ENCODE measurements at regions not wholly inside any gene's neighbourhood (a gene's known extent, or its start where the extent isn't known, plus 50 kb on each side); places are given as distances from the start of the nearest gene placed in this dataset.

- no peak for DNase-seq (ENCODE audit: low read depth, low spot score)
- Histone ChIP-seq H3K4me3 (ENCODE audit: control insufficient read depth in 2 of 3, extremely low read depth in 1 of 3, insufficient read depth in 2 of 3, low read depth in 1 of 3, low read length in 3 of 3) (no peak overlapping the region), H3K9me3 (ENCODE audit: control insufficient read depth, low read depth, low read length) (no peaks in the 10 kb centered on the region), H3K9me1 (ENCODE audit: control insufficient read depth, extremely low read depth, insufficient read depth, low read length) (no peaks in the 10 kb centered on the region), H3K27me3 (ENCODE audit: control insufficient read depth, extremely low read depth, insufficient read depth, low read length) (no peaks in the 10 kb centered on the region), H3K79me2 (ENCODE audit: control insufficient read depth, insufficient read depth, low read length) (no peaks in the 10 kb centered on the region), H2AFZ (ENCODE audit: control insufficient read depth, low read length) (no peak overlapping the region), H3K27ac (ENCODE audit: control insufficient read depth, insufficient read depth, low read length) (no peak overlapping the region), H3K36me3 (ENCODE audit: control insufficient read depth in 2 of 2, extremely low read depth in 1 of 2, insufficient read depth in 2 of 2, low read length in 2 of 2) (no peaks in the 10 kb centered on the region), H4K20me1 (ENCODE audit: control insufficient read depth, extremely low read depth, insufficient read depth, low read length) (no peaks in the 10 kb centered on the region), H3K9ac (ENCODE audit: control insufficient read depth, extremely low read depth, insufficient read depth, low read length) (no peak overlapping the region), H3K4me1 (ENCODE audit: control insufficient read depth, extremely low read depth, insufficient read depth, low read length) (no peaks in the 10 kb centered on the region), H3K4me2 (ENCODE audit: control insufficient read depth, extremely low read depth, insufficient read depth, low read depth, low read length) (no peak overlapping the region)
- FAIRE-seq: no peak
- no peak for TF ChIP-seq EZH2 (IDR thresholded peaks at IDR 0.05; ENCODE audit: low read length)
- no peak for TF ChIP-seq CTCF (optimal IDR thresholded peaks at IDR 0.05 in 1 of 3, IDR thresholded peaks at IDR 0.05 in 1 of 3, conservative IDR thresholded peaks at IDR 0.05 in 1 of 3; ENCODE audit: extremely low read depth in 1 of 3, insufficient read depth in 2 of 3, low read length in 3 of 3)
- dilution Hi-C loops (cut with MboI; ENCODE audit: extremely low pct_ligation_motif_present, low sequenced_read_pairs): no loop called here
Observed at GRCh38 chr2:217030081-217030480, 170.2 kb upstream of the TNP1 start.

- H3K79me2 ChIP-seq (ENCODE audit: control insufficient read depth, insufficient read depth, low read length): no peaks in the 10 kb centered on the region
- no peak for DNase-seq (ENCODE audit: low read depth, low spot score)
- no peak overlapping the region for H3K4me3 ChIP-seq (ENCODE audit: control insufficient read depth in 2 of 3, extremely low read depth in 1 of 3, insufficient read depth in 2 of 3, low read depth in 1 of 3, low read length in 3 of 3)
- no peak overlapping the region for H3K9ac ChIP-seq (ENCODE audit: control insufficient read depth, extremely low read depth, insufficient read depth, low read length)
- H3K4me1 ChIP-seq (ENCODE audit: control insufficient read depth, extremely low read depth, insufficient read depth, low read length): no peaks in the 10 kb centered on the region
- no peak overlapping the region for H3K27ac ChIP-seq (ENCODE audit: control insufficient read depth, insufficient read depth, low read length)
- no peaks in the 10 kb centered on the region for H3K9me3 ChIP-seq (ENCODE audit: control insufficient read depth, low read depth, low read length)
- no peak overlapping the region for H3K4me2 ChIP-seq (ENCODE audit: control insufficient read depth, extremely low read depth, insufficient read depth, low read depth, low read length)
- H3K36me3 ChIP-seq (ENCODE audit: control insufficient read depth in 2 of 2, extremely low read depth in 1 of 2, insufficient read depth in 2 of 2, low read length in 2 of 2): no peaks in the 10 kb centered on the region
- no peak for FAIRE-seq
- H2AFZ ChIP-seq (ENCODE audit: control insufficient read depth, low read length): no peak overlapping the region
- no peaks in the 10 kb centered on the region for H3K27me3 ChIP-seq (ENCODE audit: control insufficient read depth, extremely low read depth, insufficient read depth, low read length)
- no peak for TF ChIP-seq CTCF (optimal IDR thresholded peaks at IDR 0.05 in 1 of 3, IDR thresholded peaks at IDR 0.05 in 1 of 3, conservative IDR thresholded peaks at IDR 0.05 in 1 of 3; ENCODE audit: extremely low read depth in 1 of 3, insufficient read depth in 2 of 3, low read length in 3 of 3)
- no peak for TF ChIP-seq EZH2 (IDR thresholded peaks at IDR 0.05; ENCODE audit: low read length)
- no peaks in the 10 kb centered on the region for H4K20me1 ChIP-seq (ENCODE audit: control insufficient read depth, extremely low read depth, insufficient read depth, low read length)
- dilution Hi-C loops (cut with MboI; ENCODE audit: extremely low pct_ligation_motif_present, low sequenced_read_pairs): no loop called here
- no peaks in the 10 kb centered on the region for H3K9me1 ChIP-seq (ENCODE audit: control insufficient read depth, extremely low read depth, insufficient read depth, low read length)
Observed at GRCh38 chr2:217028128-217028527, 168.3 kb upstream of the TNP1 start.

Measured in keratinocyte (primary cell).